ENCODE measurements at regions not wholly inside any gene's neighbourhood (a gene's known extent, or its start where the extent isn't known, plus 50 kb on each side); places are given as distances from the start of the nearest gene placed in this dataset.

DNA sequence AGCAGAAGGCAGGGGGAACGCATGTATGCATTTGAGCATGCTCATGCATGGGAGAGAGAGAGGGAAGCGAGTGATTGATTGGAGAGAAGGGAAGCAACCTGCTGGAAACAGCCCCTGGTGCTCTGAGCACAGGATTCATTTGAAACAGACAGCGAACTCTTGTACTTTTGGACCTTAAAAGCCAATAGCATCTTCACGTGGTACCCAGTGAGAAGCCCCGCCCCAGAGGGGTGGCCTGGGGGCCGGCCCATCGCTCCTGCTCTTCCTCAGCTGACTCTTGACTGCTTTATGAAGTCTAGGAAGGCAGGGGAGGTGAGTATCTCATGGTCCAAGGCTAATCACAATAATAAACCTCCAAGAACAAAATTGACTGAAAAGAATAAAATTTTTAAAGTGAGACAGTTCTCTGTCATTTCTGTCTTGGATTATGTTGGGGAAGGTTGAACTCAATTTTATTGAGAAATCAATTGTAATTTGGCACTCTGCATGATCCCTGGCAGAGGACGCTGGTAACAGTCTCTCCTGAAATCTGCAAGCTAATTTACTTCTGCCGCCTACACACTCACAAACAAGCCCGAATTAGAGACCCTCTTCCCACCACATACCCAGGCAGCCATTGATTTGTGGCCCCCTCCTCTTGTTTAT lies 168.2 kb upstream of the PPARGC1A start:
- DNase-seq (ENCODE audit: low read depth), result no peak

DNA sequence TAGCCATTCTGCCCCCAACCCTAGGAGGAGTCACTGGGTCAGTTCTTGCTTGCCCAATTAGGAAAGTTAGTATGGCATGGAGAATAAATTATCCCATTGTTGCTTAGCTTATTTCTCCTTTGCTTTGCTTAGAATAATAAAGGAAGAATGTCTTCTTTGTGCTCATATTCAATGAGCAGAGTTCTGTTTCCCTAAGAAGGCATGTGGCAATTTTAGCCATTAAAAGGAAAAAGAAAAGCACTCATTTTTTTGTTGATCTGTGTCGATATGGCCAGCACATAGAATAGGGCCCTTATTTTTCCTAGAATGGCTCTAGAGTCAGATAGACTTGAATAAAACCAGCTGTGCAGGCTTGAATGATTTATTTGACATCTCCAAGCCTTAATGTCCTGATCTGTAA lies 166.4 kb upstream of the PPARGC1A start:
- no peak for DNase-seq (ENCODE audit: low read depth)

DNA sequence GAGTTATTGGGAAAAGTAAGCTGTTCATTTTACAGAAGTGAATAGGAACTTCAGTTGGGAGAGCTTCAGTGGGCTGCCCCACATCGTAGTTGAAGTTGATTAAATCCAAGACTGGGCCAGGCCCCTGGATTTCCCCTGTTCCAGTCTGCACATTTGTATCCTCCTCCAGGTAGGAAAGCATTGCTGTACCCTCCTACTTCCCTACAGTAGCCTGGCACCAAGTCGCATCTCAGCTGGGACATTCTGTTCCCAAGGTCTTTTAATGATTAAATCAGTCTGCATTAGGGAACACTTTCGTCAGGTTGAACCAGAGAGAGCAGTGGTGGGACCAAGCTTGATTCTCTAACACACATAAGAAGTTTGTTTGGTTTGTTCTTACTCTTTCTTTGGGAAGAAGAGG lies 165.8 kb upstream of the PPARGC1A start:
- no peak for DNase-seq (ENCODE audit: low read depth)

DNA sequence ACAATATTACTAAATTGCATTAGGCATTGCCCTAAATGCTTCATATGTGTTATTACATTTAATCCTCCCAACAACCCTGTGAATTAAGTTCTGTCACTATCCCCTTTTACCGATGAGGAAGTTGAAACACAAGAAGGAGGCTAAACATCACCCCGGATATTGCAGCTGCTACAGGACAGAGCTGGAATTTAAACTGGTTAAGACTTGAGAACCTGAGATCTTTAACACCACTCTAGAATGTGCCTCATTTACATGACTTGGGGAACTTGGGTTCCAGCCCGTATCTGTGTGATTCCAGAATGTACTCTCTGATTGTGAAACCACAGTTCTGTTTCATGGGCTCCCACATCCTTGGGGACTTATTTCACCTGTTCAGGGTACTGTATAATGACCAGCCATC lies 165.1 kb upstream of the PPARGC1A start:
- no peak for DNase-seq (ENCODE audit: low read depth)

DNA sequence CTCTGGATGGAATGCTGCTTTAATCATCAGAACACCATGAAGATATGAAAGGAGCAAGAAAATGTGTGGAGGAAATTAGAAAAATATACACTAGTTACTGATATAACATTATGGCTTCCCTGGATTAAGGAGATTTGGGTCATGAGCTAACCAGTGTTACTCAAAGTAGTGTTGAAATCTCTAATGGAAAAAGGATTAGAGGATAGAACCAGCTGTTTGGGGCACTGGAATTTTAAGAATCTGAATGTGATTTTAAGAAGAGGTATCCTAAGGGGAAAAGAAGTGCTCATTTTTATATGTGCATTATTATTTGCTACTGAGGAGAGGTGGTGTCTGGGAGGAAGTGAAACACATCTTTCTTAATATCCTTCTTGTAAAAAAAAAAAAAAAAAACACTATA lies 164.1 kb upstream of the PPARGC1A start:
- DNase-seq (ENCODE audit: low read depth), result no peak

DNA sequence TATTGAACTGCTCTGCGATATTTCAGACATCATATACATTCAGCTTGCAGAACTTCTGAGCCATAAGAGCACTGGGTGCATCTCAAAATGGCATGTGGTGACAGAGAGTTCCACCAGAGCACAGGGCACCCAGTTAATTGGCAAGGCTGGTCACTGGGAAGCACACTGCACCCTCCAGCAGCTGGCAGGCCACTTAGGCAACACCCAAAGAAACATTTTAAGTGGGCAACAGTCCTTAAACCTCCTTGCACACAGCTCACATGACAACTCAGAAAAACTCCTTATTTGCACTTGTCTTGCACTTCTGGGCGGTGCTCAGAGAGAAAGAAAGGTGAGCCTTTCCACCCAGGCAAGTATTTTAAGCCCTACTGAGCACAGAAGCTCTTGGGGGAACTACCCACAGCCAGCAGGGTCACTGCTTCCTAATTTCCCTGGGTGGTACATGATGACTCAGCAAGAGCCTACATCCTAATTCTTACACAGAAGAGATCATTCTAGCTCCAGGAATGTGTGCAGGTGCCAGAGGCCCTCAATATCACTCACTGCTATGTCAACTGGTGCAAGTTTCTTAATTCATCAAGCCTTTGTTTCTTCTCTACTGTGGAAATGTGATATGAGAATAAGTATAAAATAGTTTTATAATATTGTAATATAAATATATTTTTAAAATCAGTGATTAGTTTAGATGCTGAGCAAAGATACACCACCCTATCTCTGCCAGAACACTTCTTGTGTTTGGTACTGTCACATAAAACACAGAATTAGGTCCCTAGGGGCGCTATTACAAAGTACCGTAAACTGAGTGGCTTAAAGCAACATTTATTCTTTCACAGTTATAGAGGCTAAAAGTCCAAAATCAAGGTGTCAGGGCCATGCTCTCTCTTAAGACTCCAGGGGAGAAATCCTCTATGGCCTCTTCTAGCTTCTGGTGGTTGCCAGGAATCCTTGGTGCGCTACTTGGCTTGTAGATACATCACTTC lies 155.1 kb upstream of the PPARGC1A start:
- no peak for DNase-seq (ENCODE audit: low read depth)

DNA sequence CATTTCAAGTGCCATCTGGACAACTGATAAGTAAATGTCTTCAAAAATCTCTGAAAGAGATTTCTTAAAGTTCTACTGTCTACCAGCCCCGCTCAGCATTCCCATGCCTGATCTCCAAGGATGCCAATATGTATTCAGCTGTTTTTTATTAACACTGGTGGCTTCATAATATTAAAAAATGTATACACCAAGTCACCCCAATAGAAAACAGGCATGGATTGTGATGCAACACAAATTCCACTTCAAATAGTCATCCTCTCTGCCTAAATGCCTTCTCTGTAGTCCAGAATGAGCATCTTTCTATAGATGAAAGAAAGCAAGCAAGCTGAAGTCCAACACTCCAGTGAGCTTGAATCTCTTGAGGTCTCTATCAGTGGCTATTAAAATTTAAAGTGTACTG lies 152.2 kb upstream of the PPARGC1A start:
- no peak for DNase-seq (ENCODE audit: low read depth)

DNA sequence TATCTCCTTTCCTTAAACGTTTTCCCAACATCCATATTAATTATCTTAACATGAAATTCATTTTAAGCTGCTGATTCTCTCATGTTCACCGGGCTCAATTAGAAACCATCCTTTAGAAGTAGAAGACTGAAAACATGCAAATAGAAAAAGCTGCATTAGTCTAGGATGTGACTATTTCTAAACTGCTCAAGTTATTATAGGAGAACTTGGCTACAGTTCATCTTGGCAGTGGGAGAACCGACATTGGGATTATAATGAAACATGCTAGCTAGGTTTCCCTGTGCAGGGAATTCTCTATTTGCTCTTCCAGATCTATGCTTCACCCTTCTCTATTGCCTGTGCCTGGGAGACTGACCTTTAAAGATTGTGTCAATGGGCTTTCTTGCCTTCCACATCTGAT lies 151.0 kb upstream of the PPARGC1A start:
- no peak for DNase-seq (ENCODE audit: low read depth)

DNA sequence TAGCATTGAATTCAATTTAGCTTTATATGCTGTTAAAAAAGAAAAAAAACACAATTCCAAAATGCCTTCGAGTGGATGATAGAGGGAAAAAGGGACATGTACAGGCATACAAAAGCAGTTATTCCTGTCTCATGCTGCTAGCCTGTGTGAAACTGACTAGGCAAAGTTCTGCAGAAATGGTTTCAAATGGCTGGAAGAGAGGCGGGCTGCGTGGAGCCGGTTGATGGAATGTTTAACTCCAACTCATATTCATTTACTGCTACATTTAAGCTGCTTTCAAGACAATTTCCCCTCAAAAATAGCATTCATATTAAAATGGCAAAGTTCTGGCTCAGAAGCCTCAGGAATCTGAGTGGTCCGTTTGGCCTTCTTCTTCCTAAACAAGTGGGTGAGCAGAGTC lies 143.8 kb upstream of the PPARGC1A start:
- DNase-seq (ENCODE audit: low read depth), result no peak

DNA sequence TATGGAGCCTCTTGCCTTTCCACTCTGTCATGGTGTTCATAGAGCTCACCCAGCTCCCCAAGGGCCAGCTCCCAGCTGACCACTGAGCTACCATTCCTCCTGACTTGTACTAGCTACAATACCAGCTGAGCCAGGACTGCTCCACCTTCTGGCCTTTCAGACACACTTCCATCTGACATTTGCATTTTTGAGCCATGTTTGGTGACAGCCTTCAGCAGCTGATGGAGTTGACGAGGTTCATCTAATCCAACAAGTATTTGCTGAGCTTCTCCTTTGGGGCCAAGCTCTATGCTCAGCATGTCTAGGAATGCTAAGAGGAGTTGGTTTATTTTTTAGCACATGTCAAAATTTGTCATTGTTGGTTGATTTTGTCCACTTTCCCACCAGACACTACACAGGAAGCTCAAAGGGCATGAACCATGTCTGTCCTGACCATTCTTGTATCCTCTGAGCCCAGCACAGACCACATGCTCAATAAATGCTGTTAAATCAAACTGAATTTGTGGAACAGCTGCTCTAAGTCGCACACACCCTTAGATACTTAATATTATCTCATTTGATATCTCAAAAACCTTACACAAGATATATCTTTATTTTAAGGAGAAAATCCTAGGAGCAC lies 142.6 kb upstream of the PPARGC1A start:
- DNase-seq (ENCODE audit: low read depth), result no peak

DNA sequence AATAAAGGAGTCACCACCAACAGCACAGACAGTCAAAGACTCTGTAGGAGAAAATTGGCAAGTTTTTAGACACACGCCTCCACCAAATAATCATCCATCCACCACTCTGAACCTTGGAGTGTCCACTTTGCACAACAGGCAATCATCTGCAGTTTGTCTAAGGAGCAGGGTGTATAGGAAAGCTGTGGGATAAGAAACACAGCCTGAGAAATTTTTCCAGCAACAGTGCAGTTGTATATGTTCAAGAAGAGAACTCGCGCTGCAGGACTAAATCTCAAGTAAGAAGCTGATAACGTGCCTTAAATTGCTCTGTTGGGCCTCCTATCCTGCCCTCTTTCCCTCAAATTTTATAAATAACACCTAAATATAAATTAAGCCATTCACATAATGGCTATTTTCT lies 136.7 kb upstream of the PPARGC1A start:
- no peak for DNase-seq (ENCODE audit: low read depth)

DNA sequence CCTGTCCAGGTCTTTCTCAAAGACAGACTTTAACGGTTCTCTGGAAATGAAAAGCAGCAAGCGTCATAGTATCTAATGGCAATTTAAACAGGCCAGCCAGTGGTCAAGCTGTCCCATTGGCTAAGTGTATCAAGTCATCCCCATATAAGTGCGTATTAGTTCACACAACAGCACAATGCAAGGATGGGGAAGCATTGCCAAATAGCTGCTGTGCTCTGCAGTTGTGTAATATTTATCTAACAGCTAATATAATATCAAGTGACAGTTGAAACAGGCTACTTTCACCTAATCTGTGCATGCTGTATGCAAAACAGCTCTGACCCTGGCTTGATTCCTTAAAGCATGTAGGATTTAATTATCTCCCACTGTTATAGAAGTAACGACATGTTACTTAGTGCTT lies 134.8 kb upstream of the PPARGC1A start:
- no peak for DNase-seq (ENCODE audit: low read depth)

DNA sequence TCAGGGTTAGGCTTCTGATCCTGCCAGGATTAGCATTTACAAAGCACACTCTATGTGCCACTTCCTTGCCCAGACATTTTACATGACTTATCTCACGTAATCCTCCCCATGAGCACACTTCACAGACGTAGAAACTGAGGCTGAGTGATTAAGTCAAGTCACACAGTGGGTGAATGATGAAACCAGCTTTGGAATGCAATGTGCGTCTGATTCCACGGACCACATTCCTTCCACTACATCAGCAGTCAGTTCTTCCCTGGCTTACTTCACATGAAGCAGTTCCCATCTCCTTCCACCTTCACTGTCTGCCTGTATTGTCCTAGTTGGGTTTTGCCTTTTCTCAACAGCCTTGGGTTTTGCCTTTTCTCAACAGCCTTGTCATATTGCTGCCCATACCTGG lies 134.3 kb upstream of the PPARGC1A start:
- DNase-seq (ENCODE audit: low read depth), result no peak

DNA sequence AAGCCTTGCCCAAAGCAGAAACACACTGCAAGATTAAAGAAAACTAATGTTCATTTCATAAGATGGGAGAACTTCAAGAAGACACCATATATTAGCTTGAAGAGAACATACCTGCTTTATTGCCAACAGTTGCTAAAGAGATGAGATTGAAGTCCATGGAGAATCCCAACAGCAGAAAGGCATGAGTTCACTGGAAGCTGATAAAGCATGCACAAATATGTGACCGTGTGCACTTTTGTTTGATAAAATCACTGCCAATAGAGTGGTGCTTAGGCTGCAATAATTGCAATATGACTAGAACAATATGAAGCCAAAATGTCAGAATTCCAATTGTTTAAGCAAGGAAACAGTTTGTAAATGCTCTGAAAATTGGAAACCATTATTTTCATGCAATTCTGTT lies 125.9 kb upstream of the PPARGC1A start:
- DNase-seq (ENCODE audit: low read depth), result no peak

DNA sequence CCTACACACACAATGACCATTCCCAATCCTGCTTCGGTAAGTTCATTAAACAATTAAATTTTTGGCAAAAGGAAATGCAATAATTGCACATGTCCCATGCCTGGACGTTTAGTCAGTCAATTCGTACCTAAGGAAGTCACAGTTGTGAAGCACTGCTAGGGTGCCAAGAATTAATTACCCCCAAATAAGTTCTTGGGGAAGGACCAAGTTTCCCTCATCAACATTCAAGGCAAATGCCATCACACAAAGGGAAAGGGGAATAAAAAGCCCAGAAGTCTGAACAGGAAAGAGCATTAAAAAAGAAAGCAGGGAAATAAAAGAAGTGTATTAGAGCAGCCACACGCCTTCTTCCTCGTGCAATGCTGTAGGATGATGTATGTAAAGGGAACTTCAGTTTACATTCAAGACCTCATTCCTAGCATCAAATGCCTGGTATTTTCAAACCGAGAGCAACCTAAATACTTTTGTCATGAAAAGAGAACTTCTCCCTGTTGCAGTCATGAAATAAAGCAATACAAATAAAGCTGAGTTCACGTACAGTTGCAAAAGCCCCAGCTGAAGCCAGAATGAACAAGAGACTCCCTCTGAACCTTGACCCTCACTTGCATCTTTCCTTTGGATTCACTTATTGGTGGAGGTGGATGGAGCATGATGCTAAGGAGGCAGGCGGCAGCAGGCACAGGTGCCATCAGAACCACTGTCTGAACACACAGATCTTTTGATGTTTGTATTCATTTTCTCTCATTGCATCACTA lies 124.0 kb upstream of the PPARGC1A start:
- DNase-seq (ENCODE audit: low read depth), result no peak

DNA sequence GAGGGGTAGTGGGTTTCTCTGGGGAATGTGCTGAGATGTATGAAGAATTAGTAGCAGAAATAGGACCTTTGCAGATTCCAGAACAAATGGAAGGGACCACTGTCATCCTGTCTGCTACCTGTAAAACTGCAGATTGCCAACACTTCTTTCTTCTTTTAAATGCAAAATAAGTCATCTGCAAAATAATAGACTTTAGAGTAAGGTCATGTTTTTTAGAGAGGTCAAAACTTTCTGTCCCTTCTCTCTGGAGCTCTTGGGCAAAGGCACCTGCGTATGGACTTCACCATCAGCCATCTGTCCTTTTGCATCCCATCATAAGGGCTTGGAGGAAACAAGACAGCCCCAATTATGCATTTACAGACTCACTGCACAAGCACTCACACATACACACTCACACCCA lies 121.1 kb upstream of the PPARGC1A start:
- no peak for DNase-seq (ENCODE audit: low read depth)

DNA sequence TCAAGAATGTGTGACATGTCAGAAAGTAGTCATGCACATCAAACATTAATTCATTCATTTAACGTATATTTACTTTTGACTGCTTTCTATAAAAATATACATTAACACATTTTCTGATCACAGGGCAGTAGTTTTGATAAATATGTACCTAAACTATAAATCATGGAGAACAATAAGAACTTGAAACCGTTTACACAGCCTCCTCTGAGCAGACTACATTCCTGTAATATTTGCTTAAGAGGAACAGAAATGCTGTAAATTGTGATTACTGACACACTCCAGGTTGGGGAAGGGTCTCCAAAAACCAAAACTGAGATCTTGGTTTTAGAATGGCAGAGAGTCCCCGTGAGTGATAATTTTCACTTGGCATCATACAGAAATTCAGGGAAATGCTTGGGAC lies 120.7 kb upstream of the PPARGC1A start:
- DNase-seq (ENCODE audit: low read depth), result no peak

DNA sequence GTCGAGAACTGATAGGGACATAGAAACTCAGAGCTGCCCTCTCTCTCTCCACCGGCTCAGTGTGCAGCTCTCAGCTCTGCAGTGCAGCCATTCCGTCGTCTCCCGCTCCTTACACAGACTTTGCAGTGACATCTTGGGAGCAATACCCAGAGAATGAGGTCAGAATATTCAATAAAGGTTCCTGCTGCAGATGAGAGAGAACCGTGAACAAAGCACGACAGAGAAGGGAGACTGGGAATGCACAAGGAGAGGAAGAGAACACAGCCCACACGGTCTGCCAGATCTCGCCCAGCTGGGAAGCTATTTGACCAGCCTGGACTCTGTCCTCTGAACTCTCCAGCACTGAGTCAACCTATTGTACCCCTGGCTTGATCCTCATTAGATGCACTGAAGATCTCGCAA lies 118.0 kb upstream of the PPARGC1A start:
- no peak for DNase-seq (ENCODE audit: low read depth)

DNA sequence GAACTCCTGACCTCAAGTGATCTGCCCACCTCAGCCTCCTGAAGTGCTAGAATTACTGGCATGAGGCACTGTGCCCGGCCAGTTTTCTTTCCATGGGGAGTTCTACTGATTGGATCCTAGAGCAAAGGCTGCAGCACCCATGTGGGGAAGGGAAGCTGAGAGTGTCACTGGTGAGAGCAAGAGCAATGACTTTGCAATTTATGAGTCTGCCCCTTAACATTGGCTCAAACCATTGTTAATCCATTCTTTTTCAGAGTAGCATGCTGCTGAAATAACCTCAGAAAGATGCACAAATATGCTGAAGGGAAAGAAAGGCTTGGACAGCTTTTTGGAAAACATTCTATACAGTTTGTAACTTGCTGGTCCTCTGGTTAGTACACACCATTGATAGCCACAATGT lies 116.4 kb upstream of the PPARGC1A start:
- no peak for DNase-seq (ENCODE audit: low read depth)

DNA sequence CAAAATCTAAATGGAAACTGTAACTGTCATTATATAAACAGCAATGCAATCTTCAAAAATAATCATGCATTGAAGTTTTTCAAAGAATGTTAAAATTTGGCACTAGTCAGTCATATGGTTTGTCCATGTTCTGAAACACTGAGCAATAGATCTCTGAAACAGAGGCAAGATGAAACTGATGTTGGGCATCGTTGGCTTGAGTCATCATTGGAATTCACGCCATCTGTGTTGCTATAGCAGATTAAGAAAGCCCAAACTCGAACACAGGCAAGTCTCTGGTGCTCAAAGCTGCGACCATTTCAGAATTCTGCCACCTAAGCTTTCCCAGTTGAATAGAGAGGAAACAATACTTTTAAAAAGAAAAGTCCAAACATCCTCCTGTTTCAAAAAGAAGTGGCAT lies 114.1 kb upstream of the PPARGC1A start:
- no peak for DNase-seq (ENCODE audit: low read depth)

DNA sequence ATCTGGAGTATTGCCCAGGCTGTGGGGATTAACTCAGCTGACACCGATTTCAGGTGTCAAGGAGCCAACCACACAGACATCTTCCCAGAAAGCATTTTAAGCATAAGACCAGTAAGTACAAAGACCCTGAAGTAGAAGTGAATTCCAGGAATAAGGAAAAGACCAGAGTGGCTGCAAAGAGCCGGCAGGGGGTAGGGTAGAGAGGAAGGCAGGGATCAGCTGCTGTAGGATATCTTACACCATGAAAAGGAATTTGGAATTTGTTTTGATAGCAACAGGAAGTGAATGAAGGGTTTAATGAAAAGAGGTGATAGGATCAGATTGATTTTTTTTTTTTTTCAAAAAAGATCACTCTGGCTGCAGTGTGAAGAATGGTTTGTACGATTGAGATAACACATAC lies 113.6 kb upstream of the PPARGC1A start:
- no peak for DNase-seq (ENCODE audit: low read depth)

DNA sequence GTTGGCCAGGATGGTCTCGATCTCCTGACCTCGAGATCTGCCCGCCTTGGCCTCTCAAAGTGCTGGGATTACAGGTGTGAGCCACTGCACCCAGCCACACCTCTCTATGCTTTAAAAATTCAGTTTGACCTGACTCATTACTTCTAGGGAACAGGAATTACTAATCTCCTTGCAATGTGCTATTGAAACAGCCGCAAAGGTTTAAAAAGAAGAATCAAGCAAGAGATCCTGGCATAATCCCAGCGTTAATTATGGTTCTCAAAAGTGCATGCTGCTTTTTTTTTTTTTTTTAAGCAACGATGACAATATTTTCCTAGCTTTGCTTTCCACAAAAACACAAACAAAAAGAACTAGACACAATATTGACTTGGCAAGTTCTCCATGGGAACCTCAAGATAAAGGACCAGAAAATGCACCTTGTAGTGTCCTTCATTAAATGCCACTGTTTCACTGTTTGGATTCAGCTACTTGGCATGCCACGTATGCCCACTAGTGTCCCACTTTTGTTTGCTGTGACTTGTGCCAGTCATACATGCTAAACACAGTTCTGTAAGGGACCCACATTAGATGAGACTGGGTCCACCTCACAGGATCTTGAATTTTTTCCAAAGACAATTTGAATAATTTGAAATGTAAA lies 112.6 kb upstream of the PPARGC1A start:
- no peak for DNase-seq (ENCODE audit: low read depth)

All from stimulated activated CD8-positive, alpha-beta memory T cell treated with anti-CD3 and anti-CD28 coated beads, Interleukin-15, amount 100 ng/mL, for 1 hour (primary cell).